GM12873 (cell line): ENCODE measurements at regions not wholly inside any gene's neighbourhood (a gene's known extent, or its start where the extent isn't known, plus 50 kb on each side); places are given as distances from the start of the nearest gene placed in this dataset.

Experiments used
- TF ChIP-seq, protein P1 (sequence below): IDR thresholded peaks from 2 replicates; pipeline ENCODE4 v1.5.1; 2012; ENCODE audit warnings: low read depth, mild to moderate bottlenecking, moderate library complexity, low read length, control low read depth; ENCODE audit not compliant: insufficient read depth; ENCODE audit errors: missing control alignments

DNA sequence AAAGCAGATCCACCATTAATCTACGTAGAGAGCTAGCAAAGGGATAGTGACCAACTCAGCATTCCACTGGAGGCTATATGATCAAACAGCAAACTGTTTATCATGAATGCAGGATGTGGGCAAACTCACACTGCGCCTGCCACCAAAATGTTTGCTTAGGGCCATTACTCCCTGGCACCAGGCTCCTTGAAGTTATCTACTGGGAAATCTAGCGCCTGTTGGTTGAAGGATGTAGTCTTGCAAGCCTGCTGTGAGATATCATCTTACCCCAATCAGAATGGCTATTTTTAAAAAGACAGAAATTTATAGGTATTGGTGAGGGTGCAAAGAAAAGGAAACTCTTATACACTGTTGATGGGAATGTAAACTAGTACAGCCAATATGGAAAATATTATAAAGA is 332.5 kb upstream of the RPS23 start:
- TF ChIP-seq, protein P1, sequence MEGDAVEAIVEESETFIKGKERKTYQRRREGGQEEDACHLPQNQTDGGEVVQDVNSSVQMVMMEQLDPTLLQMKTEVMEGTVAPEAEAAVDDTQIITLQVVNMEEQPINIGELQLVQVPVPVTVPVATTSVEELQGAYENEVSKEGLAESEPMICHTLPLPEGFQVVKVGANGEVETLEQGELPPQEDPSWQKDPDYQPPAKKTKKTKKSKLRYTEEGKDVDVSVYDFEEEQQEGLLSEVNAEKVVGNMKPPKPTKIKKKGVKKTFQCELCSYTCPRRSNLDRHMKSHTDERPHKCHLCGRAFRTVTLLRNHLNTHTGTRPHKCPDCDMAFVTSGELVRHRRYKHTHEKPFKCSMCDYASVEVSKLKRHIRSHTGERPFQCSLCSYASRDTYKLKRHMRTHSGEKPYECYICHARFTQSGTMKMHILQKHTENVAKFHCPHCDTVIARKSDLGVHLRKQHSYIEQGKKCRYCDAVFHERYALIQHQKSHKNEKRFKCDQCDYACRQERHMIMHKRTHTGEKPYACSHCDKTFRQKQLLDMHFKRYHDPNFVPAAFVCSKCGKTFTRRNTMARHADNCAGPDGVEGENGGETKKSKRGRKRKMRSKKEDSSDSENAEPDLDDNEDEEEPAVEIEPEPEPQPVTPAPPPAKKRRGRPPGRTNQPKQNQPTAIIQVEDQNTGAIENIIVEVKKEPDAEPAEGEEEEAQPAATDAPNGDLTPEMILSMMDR = no peak

DNA sequence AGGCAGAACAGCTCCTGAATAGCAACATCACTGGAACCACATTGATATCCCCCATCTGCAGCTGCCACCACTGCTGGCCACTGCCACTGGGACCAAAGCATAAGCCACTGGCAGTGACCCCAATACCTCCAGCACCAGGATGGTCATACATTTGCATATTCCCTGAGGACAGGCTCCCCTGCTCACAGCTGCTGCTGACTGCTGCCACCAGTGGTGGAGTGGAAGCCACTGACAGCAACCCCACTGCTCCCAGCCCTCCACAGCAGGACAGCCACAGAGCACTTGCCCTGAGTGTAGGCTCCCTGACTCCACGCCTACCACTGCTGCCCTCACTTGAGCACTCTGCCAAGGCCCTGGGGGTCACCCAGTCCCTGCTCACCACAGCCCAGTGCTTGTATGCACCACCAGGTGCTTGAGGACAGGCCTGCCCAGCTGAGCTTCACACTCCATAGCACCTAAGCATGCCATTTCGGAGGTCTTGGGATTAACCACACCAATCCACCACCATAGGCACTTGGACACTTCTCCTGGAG is 327.4 kb upstream of the RPS23 start:
- TF ChIP-seq, protein P1 = peak; percentile 4

DNA sequence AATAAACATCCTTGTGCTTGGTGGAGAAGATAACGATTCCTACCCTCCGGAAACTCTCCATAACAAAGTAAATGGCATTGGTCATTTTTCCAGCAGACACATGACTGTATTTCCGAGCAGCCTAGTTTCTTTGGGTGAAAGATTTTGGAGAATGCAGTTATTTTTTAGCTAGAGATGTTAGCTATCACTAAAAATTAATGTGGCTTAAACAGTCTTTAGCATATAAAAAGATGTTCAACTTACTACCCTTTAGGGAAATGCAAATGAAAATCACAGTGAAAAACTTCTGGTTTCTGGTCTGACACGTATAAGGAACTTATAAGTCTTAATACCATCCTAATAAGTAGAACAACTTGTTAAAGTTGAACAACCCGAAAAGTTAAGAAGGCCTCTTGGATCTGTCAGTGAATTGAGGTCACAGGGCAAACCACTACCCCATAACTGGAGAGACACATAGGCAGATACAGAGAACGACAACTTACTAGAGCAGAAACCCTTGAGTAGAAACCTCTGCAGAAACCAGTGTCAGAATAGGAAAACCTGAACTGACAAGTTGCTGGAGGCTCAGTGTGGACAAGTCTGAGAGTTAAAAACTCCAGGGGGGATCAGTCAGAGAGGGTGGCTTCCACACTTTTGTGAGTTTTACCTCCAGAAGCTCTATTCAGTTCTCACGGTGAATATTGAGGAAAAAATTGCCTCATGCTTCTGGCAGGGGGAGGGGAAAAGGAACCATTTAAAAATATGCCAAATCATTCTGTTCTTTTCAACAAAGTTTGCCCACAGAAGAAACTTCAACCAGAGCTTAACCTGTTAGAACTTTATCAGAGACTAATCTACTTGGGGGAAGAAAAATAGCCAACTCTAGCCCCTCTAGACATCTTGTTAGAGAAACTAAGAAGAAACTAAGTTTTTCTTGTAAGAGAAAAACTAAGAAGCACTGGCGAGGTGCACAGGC is 325.2 kb upstream of the RPS23 start:
- TF ChIP-seq, protein P1 = no peak

DNA sequence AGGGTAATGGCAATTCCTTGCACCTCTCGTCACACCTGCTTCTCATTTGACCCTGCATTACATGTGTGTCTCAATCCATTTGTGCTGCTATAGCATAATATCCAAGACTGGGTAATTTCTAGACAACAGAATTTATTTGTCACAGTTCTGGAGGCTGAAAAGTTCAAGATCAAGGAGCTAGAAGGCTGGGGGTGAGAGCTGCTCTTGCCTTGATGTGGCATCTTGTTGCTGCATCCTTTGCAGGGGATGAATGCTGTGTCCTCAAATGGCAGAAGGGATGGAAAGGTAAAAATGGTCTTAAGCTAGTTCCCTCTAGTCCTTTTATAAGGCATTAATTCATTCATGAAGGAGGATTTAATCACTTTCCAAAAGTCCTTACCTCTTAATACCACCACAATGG is 323.7 kb upstream of the RPS23 start:
- TF ChIP-seq, protein P1 = no peak

DNA sequence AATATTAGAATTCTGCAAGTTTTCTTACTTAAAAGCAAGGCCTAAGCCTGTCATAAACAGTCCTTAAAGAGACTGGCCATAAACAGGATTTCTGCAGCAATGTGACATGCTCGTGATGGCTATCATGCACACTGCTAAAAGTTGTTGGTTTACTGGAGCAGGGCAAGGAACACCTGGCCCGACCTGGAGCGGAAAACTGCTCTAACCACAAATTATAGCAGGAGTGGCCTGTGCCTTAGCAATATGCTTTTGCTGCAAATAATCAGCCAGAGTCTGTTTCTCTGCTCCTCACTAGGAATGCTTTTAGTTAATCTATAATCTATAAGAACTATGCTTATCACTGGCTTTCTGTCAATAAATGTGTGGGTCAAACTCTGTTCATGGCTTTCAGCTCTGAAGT is 322.9 kb upstream of the RPS23 start:
- TF ChIP-seq, protein P1 = no peak

DNA sequence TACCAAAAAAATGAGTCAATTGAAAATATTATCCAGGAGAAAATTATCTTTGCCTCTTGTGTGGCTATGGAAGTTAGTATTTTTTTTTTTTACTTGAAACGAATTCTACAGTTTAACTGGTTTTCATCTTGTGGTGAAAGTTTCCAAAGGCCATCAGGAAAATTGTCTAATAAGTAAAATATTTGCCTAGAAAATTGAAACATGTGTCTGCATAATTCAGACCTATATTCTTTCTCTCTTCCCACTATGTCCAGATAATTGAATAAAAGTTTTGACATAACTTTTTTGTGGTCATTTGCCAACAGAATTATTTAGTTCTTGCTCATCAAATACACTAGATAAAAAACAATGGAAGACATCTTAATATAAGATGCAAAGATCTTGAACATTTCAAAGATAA is 321.5 kb upstream of the RPS23 start:
- TF ChIP-seq, protein P1 = no peak

DNA sequence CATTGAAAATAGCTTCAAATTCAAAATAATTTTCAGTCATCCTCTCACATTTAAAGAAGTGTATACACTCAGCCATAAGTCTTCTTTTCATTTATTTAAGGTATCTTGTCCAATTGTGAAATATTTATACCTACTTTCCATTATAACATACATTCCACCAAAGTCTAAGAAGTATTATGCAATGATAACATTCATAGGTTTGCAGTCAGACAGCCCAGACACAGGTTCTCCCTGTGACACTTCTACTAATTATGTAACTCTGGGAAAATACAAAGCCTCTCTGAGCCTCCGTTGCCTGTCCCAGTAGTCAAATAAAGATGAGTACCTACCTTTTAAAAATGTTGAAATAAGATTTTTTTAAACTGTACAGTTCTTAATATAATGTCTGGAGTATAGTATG is 320.9 kb upstream of the RPS23 start:
- TF ChIP-seq, protein P1 = no peak
